Mucosa of descending colon (tissue), 3 donors: ENCODE measurements at regions not wholly inside any gene's neighbourhood (a gene's known extent, or its start where the extent isn't known, plus 50 kb on each side); places are given as distances from the start of the nearest gene placed in this dataset.

Experiments used
- ATAC-seq: fragments of 200-7000 bp; cut with Tn5 transposase; one replicate; pipeline ENCODE4 v1.9.1; 2020; ENCODE audit warnings: mild to moderate bottlenecking, moderate library complexity
- DNase-seq, 3 donors: peaks; one replicate each; pipeline ENCODE4 v3.0.0-alpha.2; 2020
- H3K36me3 ChIP-seq: fragments of 200-600 bp; one replicate; pipeline ENCODE4 v1.8.0; 2021; ENCODE audit warnings: low read depth, mild to moderate bottlenecking
- H3K4me1 ChIP-seq: fragments of 200-600 bp; one replicate; pipeline ENCODE4 v1.8.0; 2021; ENCODE audit warnings: low read depth, mild to moderate bottlenecking
- H3K4me3 ChIP-seq: fragments of 200-600 bp; one replicate; pipeline ENCODE4 v1.8.0; 2021; ENCODE audit warnings: mild to moderate bottlenecking
- H3K9me3 ChIP-seq: fragments of 200-600 bp; one replicate; pipeline ENCODE4 v1.8.0; 2021; ENCODE audit warnings: mild to moderate bottlenecking
- intact Hi-C, 2 donors: fragments of 100-400 bp; cut with DNase I in 1 of 2; cut with micrococcal nuclease in 1 of 2; formaldehyde crosslinking; loops; one replicate each; pipeline versions ENCODE4 v1.11.0 to v1.11.1; 2022; cut with DNase I, micrococcal nuclease
- TF ChIP-seq, protein P1 (sequence below): fragments of 200-600 bp; IDR thresholded peaks from one replicate; pipeline ENCODE4 v1.8.0; 2022; ENCODE audit warnings: antibody characterized with exemption, mild to moderate bottlenecking
- donor health status: DM: no; HTN: no; CAD: no; lungs with moderate emphysema.
- donor health status: DM: no; HTN: no; CAD: no.
- donor health status: DM: no; HTN: yes; CAD: no.

DNA sequence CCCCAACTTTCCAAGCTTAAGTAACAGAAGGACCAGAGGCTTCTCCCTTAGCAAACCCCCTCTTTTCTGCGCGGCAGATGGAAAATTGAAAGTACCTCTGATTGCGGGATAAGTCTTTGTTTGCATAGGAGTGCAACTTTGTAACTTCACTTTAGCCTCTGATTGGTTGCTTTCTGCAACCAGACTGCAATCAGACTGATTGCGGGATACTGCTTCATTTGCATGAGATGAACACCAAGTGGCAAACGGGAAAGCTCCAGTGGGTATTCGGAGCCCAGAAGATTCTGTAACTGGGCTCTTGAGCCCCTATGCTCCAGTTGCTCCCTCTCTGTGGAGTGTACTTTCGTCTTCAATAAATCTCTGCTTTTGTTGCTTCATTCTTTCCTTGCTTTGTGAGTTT is 260.6 kb downstream of the BAMBI start:
- TF ChIP-seq, protein P1, sequence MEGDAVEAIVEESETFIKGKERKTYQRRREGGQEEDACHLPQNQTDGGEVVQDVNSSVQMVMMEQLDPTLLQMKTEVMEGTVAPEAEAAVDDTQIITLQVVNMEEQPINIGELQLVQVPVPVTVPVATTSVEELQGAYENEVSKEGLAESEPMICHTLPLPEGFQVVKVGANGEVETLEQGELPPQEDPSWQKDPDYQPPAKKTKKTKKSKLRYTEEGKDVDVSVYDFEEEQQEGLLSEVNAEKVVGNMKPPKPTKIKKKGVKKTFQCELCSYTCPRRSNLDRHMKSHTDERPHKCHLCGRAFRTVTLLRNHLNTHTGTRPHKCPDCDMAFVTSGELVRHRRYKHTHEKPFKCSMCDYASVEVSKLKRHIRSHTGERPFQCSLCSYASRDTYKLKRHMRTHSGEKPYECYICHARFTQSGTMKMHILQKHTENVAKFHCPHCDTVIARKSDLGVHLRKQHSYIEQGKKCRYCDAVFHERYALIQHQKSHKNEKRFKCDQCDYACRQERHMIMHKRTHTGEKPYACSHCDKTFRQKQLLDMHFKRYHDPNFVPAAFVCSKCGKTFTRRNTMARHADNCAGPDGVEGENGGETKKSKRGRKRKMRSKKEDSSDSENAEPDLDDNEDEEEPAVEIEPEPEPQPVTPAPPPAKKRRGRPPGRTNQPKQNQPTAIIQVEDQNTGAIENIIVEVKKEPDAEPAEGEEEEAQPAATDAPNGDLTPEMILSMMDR: no peak
- Histone ChIP-seq H3K36me3 (no peaks in the 10 kb centered on the region), H3K4me1 (no peaks in the 10 kb centered on the region), H3K4me3 (no peak overlapping the region), H3K9me3 (no peaks in the 10 kb centered on the region)
- intact Hi-C loops: no loop called here
- DNase-seq: no peak
- ATAC-seq: no peak

DNA sequence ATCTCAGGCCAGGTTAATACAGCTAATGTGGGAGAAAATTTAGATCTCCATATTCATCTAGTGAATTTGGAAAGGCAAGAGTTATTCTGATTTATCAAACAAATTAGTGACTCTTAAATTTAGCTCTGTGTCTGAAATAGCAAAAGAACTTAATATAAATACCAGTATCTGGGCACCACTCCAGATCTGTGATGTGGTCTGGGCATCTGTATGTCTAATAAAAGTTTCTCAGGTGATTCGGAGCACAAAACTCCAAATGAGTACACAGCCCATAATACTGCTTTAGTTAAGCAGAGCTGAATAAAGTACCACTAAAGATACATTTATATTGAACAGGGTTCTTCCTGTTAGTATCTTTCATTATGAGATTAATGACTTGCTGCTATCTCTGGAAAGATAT is 261.4 kb downstream of the BAMBI start:
- Histone ChIP-seq H3K4me1 (no peaks in the 10 kb centered on the region), H3K36me3 (no peaks in the 10 kb centered on the region), H3K9me3 (no peaks in the 10 kb centered on the region), H3K4me3 (no peak overlapping the region)
- TF ChIP-seq, protein P1: no peak
- no peak for ATAC-seq
- no peak for DNase-seq
- intact Hi-C loops: no loop called here

DNA sequence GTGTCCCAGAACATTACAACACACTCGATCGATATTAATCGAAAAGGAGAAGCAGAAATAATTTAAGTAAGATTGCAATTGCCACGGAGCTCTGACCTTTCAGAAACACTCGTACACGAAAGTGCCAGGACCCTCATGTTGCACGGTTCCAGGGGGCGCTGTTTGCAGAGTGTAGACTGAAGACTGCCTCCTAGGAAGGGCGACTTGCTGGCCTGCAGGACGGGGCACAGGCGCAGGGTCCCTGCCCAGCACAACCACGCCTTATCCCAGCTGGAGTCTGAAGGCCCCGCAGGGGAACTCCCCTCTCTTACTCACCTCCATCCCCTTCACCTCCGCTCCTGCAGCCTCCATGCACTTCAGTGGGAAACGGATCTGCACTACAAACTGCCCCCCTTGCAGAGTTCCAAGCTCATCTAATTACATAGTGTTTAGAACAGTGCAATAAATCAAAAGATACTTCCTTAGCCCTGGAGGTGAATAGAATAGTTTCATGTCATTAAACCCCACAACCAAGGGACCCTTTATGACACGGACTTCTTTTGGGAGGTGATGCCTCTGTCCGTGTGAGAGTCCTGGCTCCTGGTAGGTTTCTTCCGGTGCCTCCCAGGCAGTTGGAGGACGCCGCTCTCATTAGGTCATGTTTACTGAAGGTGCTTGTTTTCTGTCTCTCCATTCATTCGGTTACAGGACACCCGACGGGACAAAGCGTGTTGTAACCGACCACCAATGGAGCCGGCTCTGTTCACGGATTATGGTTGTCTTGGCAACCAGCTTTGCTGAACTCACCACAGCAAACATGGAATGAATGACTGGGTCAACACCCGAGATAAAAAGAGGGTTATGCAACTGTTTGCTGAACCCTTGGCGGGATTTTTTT is 262.2 kb downstream of the BAMBI start:
- TF ChIP-seq, protein P1: no peak
- intact Hi-C loops: no loop called here
- Histone ChIP-seq H3K4me3 (no peak overlapping the region), H3K4me1 (no peaks in the 10 kb centered on the region), H3K36me3 (no peaks in the 10 kb centered on the region), H3K9me3 (no peaks in the 10 kb centered on the region)
- DNase-seq (peak in 1 of 3 donors; percentile 12), ATAC-seq (peak; percentile 84)

DNA sequence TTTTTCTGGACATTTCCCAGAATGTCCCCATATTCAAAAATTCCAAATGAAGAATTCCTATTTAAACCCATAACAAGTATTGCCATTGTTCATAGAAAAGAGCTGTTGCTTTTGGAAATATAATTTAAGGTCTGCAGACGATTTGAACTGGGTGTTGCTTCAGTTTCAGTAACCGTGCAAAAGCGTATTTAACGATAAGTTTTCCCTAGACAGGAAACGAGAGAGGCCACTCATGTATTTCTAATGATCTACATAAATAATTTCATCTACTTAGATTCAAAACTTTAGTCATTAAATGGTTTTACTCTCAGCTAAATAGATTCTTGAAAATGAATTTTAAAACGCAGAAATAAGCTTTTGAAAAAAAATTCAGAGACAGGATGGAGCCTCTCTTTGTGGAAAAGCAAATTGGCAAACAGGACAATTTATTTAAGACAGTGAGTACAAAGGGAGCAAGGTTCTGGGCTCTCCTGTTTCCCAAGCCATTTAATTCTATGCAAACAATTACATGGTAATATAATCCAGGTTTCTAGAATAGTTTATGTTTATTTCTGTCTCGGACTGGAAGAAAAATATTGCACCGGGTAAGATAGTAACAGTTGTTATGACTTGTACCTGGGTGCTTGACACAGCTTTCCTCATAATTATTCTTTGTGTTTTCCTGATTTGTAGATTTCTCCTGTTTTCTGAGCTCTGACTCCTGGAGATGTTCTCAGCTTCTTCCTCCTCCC is 263.0 kb downstream of the BAMBI start:
- H3K36me3 ChIP-seq: no peaks in the 10 kb centered on the region
- intact Hi-C loops: no loop called here
- no peaks in the 10 kb centered on the region for H3K9me3 ChIP-seq
- TF ChIP-seq, protein P1: no peak
- ATAC-seq (no peak), DNase-seq (no peak)
- no peak overlapping the region for H3K4me3 ChIP-seq
- no peaks in the 10 kb centered on the region for H3K4me1 ChIP-seq

DNA sequence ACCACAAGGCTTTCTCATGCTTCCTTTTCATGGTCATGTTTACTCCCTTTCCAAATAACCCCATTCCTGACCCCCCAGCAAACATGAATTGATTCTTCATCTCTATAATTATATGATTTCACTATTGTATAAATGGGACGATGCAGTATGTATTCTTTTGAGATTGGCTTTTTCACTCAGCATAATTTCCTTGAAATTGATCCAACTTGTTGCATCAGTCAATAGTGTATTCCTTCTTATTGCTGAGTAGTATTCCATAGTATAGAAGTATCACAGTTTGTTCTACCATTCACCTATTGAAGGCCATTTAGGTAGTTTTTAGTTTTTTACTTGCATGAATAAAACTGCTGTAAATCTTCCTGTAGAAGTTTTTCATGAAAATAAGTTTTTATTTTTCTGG is 264.7 kb downstream of the BAMBI start:
- H3K4me1 ChIP-seq: no peaks in the 10 kb centered on the region
- H3K9me3 ChIP-seq: no peaks in the 10 kb centered on the region
- intact Hi-C loops: no loop called here
- H3K4me3 ChIP-seq: no peak overlapping the region
- H3K36me3 ChIP-seq: no peaks in the 10 kb centered on the region
- DNase-seq: no peak
- ATAC-seq: no peak
- TF ChIP-seq, protein P1: no peak
